BE2C (cell line): ENCODE measurements at regions not wholly inside any gene's neighbourhood (a gene's known extent, or its start where the extent isn't known, plus 50 kb on each side); places are given as distances from the start of the nearest gene placed in this dataset.

Experiments
- DNase-seq: peaks from one replicate; pipeline ENCODE4 v3.0.0-alpha.2; 2020
- H3K27me3 ChIP-seq: fragments of 250-450 bp; sonication (Bioruptor Pico); 2 replicates; pipeline ENCODE4 v1.5.1; 2020; ENCODE audit warnings: mild to moderate bottlenecking
- H3K36me3 ChIP-seq: fragments of 250-450 bp; sonication (Bioruptor Pico); 2 replicates; pipeline ENCODE4 v1.5.1; 2020; ENCODE audit warnings: mild to moderate bottlenecking
- H3K4me1 ChIP-seq: fragments of 250-450 bp; sonication (Bioruptor Pico); 2 replicates; pipeline ENCODE4 v1.5.1; 2020
- H3K4me3 ChIP-seq: 2 replicates; pipeline ENCODE4 v1.5.1; 2011; ENCODE audit warnings: low read depth, low read length
- H3K9me3 ChIP-seq: fragments of 250-450 bp; sonication (Bioruptor Pico); 2 replicates; pipeline ENCODE4 v1.5.1; 2020
- TF ChIP-seq, protein P1 (sequence below): IDR thresholded peaks from 2 replicates; pipeline ENCODE4 v1.5.1; 2012; ENCODE audit warnings: mild to moderate bottlenecking, low read depth, low read length

DNA sequence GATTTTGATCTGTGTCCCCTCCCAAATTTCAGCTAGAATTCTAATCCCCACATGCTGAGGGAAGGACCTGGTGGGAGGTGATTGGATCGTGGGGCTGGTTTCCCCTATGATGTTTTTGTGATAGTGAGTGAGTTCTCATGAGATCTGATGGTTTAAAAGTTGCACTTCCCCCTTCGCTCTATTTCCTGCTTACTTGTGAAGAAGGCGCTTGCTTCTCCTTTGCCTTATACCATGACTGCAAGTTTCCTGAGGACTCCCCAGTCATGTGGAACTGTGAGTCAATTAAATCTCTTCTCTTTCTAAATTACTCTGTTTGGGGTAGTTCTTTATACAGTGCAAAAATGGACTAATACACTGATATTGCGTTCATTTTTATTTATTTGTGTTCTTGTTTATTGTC lies 636.8 kb upstream of the LINC00305 start:
- no peak for DNase-seq
- TF ChIP-seq, protein P1, sequence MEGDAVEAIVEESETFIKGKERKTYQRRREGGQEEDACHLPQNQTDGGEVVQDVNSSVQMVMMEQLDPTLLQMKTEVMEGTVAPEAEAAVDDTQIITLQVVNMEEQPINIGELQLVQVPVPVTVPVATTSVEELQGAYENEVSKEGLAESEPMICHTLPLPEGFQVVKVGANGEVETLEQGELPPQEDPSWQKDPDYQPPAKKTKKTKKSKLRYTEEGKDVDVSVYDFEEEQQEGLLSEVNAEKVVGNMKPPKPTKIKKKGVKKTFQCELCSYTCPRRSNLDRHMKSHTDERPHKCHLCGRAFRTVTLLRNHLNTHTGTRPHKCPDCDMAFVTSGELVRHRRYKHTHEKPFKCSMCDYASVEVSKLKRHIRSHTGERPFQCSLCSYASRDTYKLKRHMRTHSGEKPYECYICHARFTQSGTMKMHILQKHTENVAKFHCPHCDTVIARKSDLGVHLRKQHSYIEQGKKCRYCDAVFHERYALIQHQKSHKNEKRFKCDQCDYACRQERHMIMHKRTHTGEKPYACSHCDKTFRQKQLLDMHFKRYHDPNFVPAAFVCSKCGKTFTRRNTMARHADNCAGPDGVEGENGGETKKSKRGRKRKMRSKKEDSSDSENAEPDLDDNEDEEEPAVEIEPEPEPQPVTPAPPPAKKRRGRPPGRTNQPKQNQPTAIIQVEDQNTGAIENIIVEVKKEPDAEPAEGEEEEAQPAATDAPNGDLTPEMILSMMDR = no peak
- H3K4me1 ChIP-seq = no peaks in the 10 kb centered on the region
- no peaks in the 10 kb centered on the region for H3K27me3 ChIP-seq
- H3K4me3 ChIP-seq = no peak overlapping the region
- no peaks in the 10 kb centered on the region for H3K9me3 ChIP-seq
- H3K36me3 ChIP-seq = no peaks in the 10 kb centered on the region

DNA sequence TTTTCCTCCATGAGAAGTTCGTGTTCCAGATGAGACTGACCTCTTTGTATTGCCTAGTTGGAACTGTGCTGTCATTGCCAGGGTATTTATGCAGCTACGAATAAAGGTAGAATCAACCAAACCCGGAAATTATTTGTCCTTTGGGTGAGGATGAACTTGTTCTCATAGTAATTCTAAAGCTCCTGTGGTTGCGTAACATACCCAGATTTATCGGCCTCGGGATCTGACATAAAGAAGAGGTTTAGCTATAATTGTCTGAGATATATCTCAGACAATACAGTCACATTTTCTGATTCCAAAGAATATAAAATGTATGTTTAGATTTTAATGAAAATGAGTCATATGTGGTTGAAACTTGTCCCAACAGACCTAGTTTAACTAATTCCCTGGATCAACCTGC lies 628.7 kb upstream of the LINC00305 start:
- H3K9me3 ChIP-seq = no peaks in the 10 kb centered on the region
- H3K4me3 ChIP-seq = no peak overlapping the region
- no peaks in the 10 kb centered on the region for H3K27me3 ChIP-seq
- no peak for DNase-seq
- TF ChIP-seq, protein P1 = no peak
- H3K36me3 ChIP-seq = no peaks in the 10 kb centered on the region
- H3K4me1 ChIP-seq = no peaks in the 10 kb centered on the region

DNA sequence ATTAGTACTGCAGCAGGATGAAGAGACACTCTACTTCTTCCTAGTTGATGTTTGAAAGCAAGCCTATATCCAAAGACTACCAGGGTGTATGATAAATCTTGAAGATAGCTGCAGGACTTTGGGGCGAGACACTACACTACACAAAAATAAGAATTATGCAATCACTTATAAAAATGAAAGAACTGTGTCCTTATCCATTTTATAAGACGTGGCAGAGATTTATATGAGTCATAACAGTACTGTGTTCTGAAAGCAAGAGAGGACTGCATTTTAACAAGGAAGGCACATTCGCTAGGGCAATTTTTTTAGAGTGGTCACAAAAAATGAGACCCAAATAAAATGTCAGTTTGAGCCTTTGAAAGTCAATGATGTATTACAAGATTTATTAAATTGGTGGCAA lies 617.0 kb upstream of the LINC00305 start:
- no peaks in the 10 kb centered on the region for H3K9me3 ChIP-seq
- DNase-seq = no peak
- no peak overlapping the region for H3K4me3 ChIP-seq
- no peaks in the 10 kb centered on the region for H3K4me1 ChIP-seq
- H3K36me3 ChIP-seq = no peaks in the 10 kb centered on the region
- no peaks in the 10 kb centered on the region for H3K27me3 ChIP-seq
- TF ChIP-seq, protein P1 = no peak

DNA sequence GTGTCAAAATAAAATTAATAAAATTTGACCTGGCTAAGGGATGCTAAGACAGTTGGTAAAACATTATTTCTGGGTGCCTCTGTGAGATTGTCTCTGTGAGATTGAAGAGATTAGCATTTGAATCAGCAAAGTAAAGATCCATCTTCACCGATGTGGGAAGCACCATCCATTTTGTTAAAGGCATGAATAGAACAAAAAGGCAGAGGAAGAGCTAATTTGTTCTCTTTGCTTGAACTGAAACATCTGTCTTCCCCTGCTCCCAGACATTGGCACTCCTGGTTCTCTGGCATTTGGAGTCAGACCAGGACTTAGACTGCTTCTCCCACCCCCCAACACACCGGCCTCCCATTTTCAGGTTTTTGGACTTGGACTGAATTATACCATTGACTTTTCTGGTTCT lies 603.8 kb upstream of the LINC00305 start:
- Histone ChIP-seq H3K36me3 (no peaks in the 10 kb centered on the region), H3K9me3 (no peaks in the 10 kb centered on the region), H3K4me3 (no peak overlapping the region), H3K27me3 (no peaks in the 10 kb centered on the region), H3K4me1 (no peaks in the 10 kb centered on the region; the same call in 1 of the 2 replicates)
- TF ChIP-seq, protein P1 = no peak
- no peak for DNase-seq

DNA sequence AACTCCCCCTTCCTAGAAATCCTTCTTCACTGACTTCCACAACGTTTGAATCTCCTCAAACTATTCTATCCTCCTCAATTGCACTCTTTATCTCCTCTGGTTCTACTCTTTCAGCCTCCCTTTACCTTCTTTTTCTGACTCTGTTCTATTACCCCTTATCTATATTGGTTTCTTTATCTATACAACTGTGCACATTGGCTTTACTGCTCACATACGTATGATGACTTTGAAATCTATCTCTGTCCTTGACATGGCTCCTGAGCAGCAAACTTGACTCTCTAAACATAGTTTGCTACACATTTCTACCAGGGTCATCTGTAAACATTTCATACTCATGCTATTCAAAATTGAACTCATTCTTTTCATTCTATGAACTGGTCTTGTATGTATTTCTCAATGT lies 601.0 kb upstream of the LINC00305 start:
- H3K36me3 ChIP-seq = no peaks in the 10 kb centered on the region
- TF ChIP-seq, protein P1 = no peak
- no peaks in the 10 kb centered on the region; the same call in 1 of the 2 replicates for H3K4me1 ChIP-seq
- no peak for DNase-seq
- no peaks in the 10 kb centered on the region for H3K27me3 ChIP-seq
- H3K9me3 ChIP-seq = no peaks in the 10 kb centered on the region
- no peak overlapping the region for H3K4me3 ChIP-seq

DNA sequence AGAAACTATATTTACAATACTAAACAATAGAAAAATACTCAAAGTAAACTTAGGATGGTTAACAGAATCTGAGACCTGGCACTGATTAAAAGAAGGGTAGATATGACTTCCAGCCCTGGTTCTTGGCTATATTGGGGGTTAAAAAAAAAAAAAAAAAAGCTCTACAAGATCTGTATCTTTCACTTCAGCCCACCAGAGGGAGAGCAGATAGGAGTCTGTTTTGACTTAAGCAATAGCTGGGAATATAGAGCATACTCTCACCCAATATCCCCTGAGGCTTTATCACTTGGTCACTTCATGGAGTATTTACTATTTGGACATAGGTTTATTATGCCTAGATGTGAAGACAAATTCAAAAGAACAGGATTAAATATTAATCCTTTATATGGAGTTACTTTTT lies 598.9 kb upstream of the LINC00305 start:
- H3K9me3 ChIP-seq = no peaks in the 10 kb centered on the region
- peak; percentile 16 for DNase-seq
- no peak overlapping the region for H3K4me3 ChIP-seq
- H3K27me3 ChIP-seq = no peaks in the 10 kb centered on the region
- H3K4me1 ChIP-seq = no peaks in the 10 kb centered on the region; the same call in 1 of the 2 replicates
- H3K36me3 ChIP-seq = no peaks in the 10 kb centered on the region
- TF ChIP-seq, protein P1 = peak; percentile 13; the same call in 1 of the 2 replicates
